Endothelial cell of umbilical vein (primary cell): ENCODE measurements at regions not wholly inside any gene's neighbourhood (a gene's known extent, or its start where the extent isn't known, plus 50 kb on each side); places are given as distances from the start of the nearest gene placed in this dataset.

ENCODE experiments used
- BruUV-seq: library from RNA; stranded (reverse); fragments of 400-500 nt; replicated peaks from 2 replicates; lab custom pipeline; 2021; lab: Mats Ljungman, UMichigan
- CTCF ChIA-PET: fragments of 300-600, 350-600 bp; sonication (Branson Sonifier 250); formaldehyde crosslinking; loops from one replicate; lab custom pipeline; 2021; ENCODE audit warnings: antibody characterized with exemption, inconsistent platforms; lab: Charles Lee
- POLR2A ChIA-PET: fragments of 300-600, 350-600 bp; sonication (Branson Sonifier 250); formaldehyde crosslinking; loops from one replicate; lab custom pipeline; 2021; ENCODE audit warnings: antibody characterized with exemption, inconsistent platforms; lab: Charles Lee
- DNase-seq: peaks from one replicate; pipeline ENCODE4 v3.0.0-alpha.2; 2011; ENCODE audit warnings: low read depth, low spot score
- FAIRE-seq: peaks from 2 replicates; lab custom pipeline; 2011; peaks lifted over from hg19 to GRCh38; lab: Jason Lieb, UNC
- H2AFZ ChIP-seq: 2 replicates; pipeline ENCODE4 v1.6.0; 2012; ENCODE audit warnings: low read depth, low read length, control low read depth, inconsistent platforms
- H3K27ac ChIP-seq: 2 replicates; pipeline ENCODE4 v1.5.1; 2011; ENCODE audit warnings: low read depth, mild to moderate bottlenecking, control low read depth, low read length, moderate library complexity; ENCODE audit not compliant: insufficient read depth
- H3K27me3 ChIP-seq, 2 experiments: 2 replicates each; pipeline versions ENCODE4 v1.6.0 to v1.6.1; 2011; ENCODE audit warnings: low read length in 2 of 2, mixed read lengths in 1 of 2; ENCODE audit not compliant: control insufficient read depth in 2 of 2, insufficient read depth in 2 of 2
- H3K36me3 ChIP-seq, 2 experiments: 2 replicates in 1 of 2; 3 replicates in 1 of 2; pipeline ENCODE4 v1.5.1; 2011; ENCODE audit warnings: low read length in 2 of 2, mild to moderate bottlenecking in 1 of 2, moderate library complexity in 1 of 2; ENCODE audit not compliant: control insufficient read depth in 2 of 2, insufficient read depth in 2 of 2; ENCODE audit errors: extremely low read depth in 1 of 2
- H3K4me1 ChIP-seq: 3 replicates; pipeline ENCODE4 v1.5.1; 2011; ENCODE audit warnings: mild to moderate bottlenecking, low read length; ENCODE audit not compliant: control insufficient read depth, insufficient read depth; ENCODE audit errors: extremely low read depth
- H3K4me2 ChIP-seq: 2 replicates; pipeline ENCODE4 v1.6.1; 2011; ENCODE audit warnings: low read length, control low read depth, mixed read lengths; ENCODE audit not compliant: insufficient read depth
- H3K4me3 ChIP-seq, 3 experiments: fragments of 200-600 bp in 1 of 3; sonication (generic), shearing (Covaris generic) in 1 of 3; replicated peaks in 1 of 3; 2 replicates each; pipeline ENCODE4 v1.5.1; 2011 to 2016; ENCODE audit warnings: control low read depth in 3 of 3, low read length in 3 of 3, mild to moderate bottlenecking in 2 of 3, inconsistent platforms in 1 of 3, low read depth in 1 of 3, moderate library complexity in 1 of 3; ENCODE audit not compliant: insufficient read depth in 1 of 3
- H3K79me2 ChIP-seq: 2 replicates; pipeline ENCODE4 v1.6.0; 2012; ENCODE audit warnings: low read length, inconsistent platforms; ENCODE audit not compliant: control insufficient read depth, insufficient read depth
- H3K9ac ChIP-seq: replicated peaks from 2 replicates; pipeline ENCODE3; 2011; ENCODE audit warnings: low read length, control low read depth; ENCODE audit not compliant: insufficient read depth; ENCODE audit errors: extremely low read depth
- H3K9me1 ChIP-seq: replicated peaks from 3 replicates; pipeline ENCODE4 v1.6.0; 2011; ENCODE audit warnings: mild to moderate bottlenecking, low read length; ENCODE audit not compliant: control insufficient read depth, insufficient read depth; ENCODE audit errors: extremely low read depth
- H3K9me3 ChIP-seq: replicated peaks from 2 replicates; pipeline ENCODE4 v1.5.1; 2012; ENCODE audit warnings: low read length, inconsistent platforms; ENCODE audit not compliant: control insufficient read depth, insufficient read depth
- H4K20me1 ChIP-seq: replicated peaks from 2 replicates; pipeline ENCODE3; 2011; ENCODE audit warnings: mild to moderate bottlenecking, low read length; ENCODE audit not compliant: control insufficient read depth, insufficient read depth; ENCODE audit errors: extremely low read depth
- CTCF ChIP-seq, 2 donors: IDR thresholded peaks; 1 replicate in 1 of 2; 2 replicates in 1 of 2; pipeline ENCODE4 v1.5.1; 2011; ENCODE audit warnings: low read length in 2 of 2, mild to moderate bottlenecking in 2 of 2, moderate library complexity in 2 of 2, control low read depth in 1 of 2, inconsistent platforms in 1 of 2, low read depth in 1 of 2; ENCODE audit not compliant: insufficient read depth in 1 of 2; ENCODE audit errors: extremely low read depth in 1 of 2
- FOS ChIP-seq: IDR thresholded peaks from 2 replicates; pipeline ENCODE4 v1.6.1; 2011; ENCODE audit warnings: mild to moderate bottlenecking, low read length, moderate library complexity, borderline replicate concordance; ENCODE audit not compliant: insufficient read depth
- GATA2 ChIP-seq: IDR thresholded peaks from 2 replicates; pipeline ENCODE4 v1.7.0; 2011; ENCODE audit warnings: low read depth, mild to moderate bottlenecking, moderate library complexity, mixed read lengths, low read length; ENCODE audit not compliant: insufficient read length, insufficient read depth
- JUN ChIP-seq: IDR thresholded peaks from 2 replicates; pipeline ENCODE4 v1.6.1; 2011; ENCODE audit warnings: borderline replicate concordance, low read depth; ENCODE audit not compliant: insufficient read length, insufficient read depth
- MAX ChIP-seq: IDR thresholded peaks from 2 replicates; pipeline ENCODE4 v1.6.1; 2011; ENCODE audit not compliant: insufficient read depth, insufficient read length
- MYC ChIP-seq: IDR thresholded peaks from one replicate; pipeline ENCODE4 v1.6.1; 2011; ENCODE audit warnings: mild to moderate bottlenecking, low read depth, low read length
- POLR2A ChIP-seq: IDR thresholded peaks from 2 replicates; pipeline ENCODE4 v1.6.1; 2012; ENCODE audit warnings: low read depth, mild to moderate bottlenecking, control low read depth, low read length
- POLR2AphosphoS5 ChIP-seq: IDR thresholded peaks from 2 replicates; pipeline ENCODE4 v1.6.1; 2012; ENCODE audit warnings: low read depth, mild to moderate bottlenecking, control low read depth, low read length, moderate library complexity; ENCODE audit not compliant: insufficient read depth
- dilution Hi-C: fragments of 300-500 bp; cut with MboI; formaldehyde crosslinking; loops from one replicate; pipeline ENCODE4 v1.15.0; 2019; ENCODE audit warnings: low sequenced_read_pairs; ENCODE audit not compliant: extremely low pct_ligation_motif_present
- intact Hi-C: fragments of 100-400 bp; cut with micrococcal nuclease; formaldehyde crosslinking; loops from one replicate; pipeline ENCODE4 v1.10.0; 2022

- no peaks in the 10 kb centered on the region for H3K4me1 ChIP-seq
- H3K9me1 ChIP-seq = no peaks in the 10 kb centered on the region
- no peaks in the 10 kb centered on the region for H3K36me3 ChIP-seq
- H3K27me3 ChIP-seq = peaks cover 0 to 3% of the 10 kb centered on the region in 2 experiments
- no TSS peak for BruUV-seq
- no peaks in the 10 kb centered on the region for H3K9me3 ChIP-seq
- H4K20me1 ChIP-seq = no peaks in the 10 kb centered on the region
- no peak overlapping the region for H2AFZ ChIP-seq
- H3K4me3 ChIP-seq = no peak overlapping the region
- H3K27ac ChIP-seq = no peak overlapping the region
- dilution Hi-C loops = no loop called here
- CTCF ChIA-PET = no interaction called here
- no peak for FAIRE-seq
- no peak overlapping the region for H3K9ac ChIP-seq
- TF ChIP-seq JUN (no peak), POLR2AphosphoS5 (no peak), GATA2 (no peak), POLR2A (no peak), CTCF (IDR thresholded peaks at IDR 0.05; ENCODE audit: extremely low read depth in 1 of 2, insufficient read depth in 1 of 2, low read depth in 1 of 2, low read length in 2 of 2) (no peak), FOS (no peak), MYC (no peak), MAX (no peak)
- no peaks in the 10 kb centered on the region for H3K79me2 ChIP-seq
- DNase-seq = no peak
- intact Hi-C loops = loop anchor here (5.0 kb wide), 1 partner anchor 471 kb away; no protein-coding TSS in a partner anchor
- POLR2A ChIA-PET = no interaction called here
- H3K4me2 ChIP-seq = no peak overlapping the region
Observed at GRCh38 chr14:28613532-28613931, 153.1 kb upstream of the FOXG1 start.
